IMR-90 (cell line): ENCODE measurements at regions not wholly inside any gene's neighbourhood (a gene's known extent, or its start where the extent isn't known, plus 50 kb on each side); places are given as distances from the start of the nearest gene placed in this dataset.

ENCODE experiments used
- ATAC-seq: fragments of 200-7000 bp; cut with Tn5 transposase; 2 replicates; pipeline ENCODE4 v1.9.1; 2020; ENCODE audit warnings: low read depth, mild to moderate bottlenecking, moderate library complexity
- BruUV-seq: library from RNA; stranded (reverse); fragments of 400-500 nt; replicated peaks from 2 replicates; lab custom pipeline; 2021; lab: Mats Ljungman, UMichigan
- CTCF ChIA-PET: fragments of 300-600 bp; formaldehyde crosslinking; extraction: SDS; loops from one replicate; lab custom pipeline; 2021; ENCODE audit warnings: antibody characterized with exemption; lab: Yijun Ruan, JAX
- POLR2A ChIA-PET: fragments of 300-600 bp; sonication (Branson Sonifier 250); formaldehyde crosslinking; loops from one replicate; lab custom pipeline; 2022; ENCODE audit warnings: antibody characterized with exemption; ENCODE audit not compliant: unreplicated experiment; lab: Charles Lee
- DNase-seq: peaks from one replicate; pipeline ENCODE4 v3.0.0; 2013
- H2AFZ ChIP-seq: replicated peaks from 2 replicates; pipeline ENCODE3; 2013; ENCODE audit warnings: low read length, mild to moderate bottlenecking; ENCODE audit not compliant: poor library complexity
- H2AK5ac ChIP-seq: 2 replicates; pipeline ENCODE4 v1.6.1; 2013; ENCODE audit warnings: low read depth, low read length, inconsistent platforms
- H2AK9ac ChIP-seq: replicated peaks from 2 replicates; pipeline ENCODE3; 2013; ENCODE audit warnings: mild to moderate bottlenecking, low read depth, low read length, moderate library complexity; ENCODE audit not compliant: poor library complexity
- H2BK120ac ChIP-seq: 2 replicates; pipeline ENCODE4 v1.6.1; 2013; ENCODE audit warnings: low read depth, low read length, inconsistent platforms
- H2BK15ac ChIP-seq: 3 replicates; pipeline ENCODE4 v1.6.1; 2013; ENCODE audit warnings: low read depth, low read length, inconsistent platforms
- H2BK20ac ChIP-seq: 2 replicates; pipeline ENCODE4 v1.6.1; 2013; ENCODE audit warnings: low read depth, mild to moderate bottlenecking, inconsistent platforms, low read length, moderate library complexity
- H2BK5ac ChIP-seq: 2 replicates; pipeline ENCODE4 v1.6.1; 2013; ENCODE audit warnings: mild to moderate bottlenecking, low read depth, low read length, inconsistent platforms; ENCODE audit not compliant: poor library complexity, severe bottlenecking
- H3K14ac ChIP-seq: replicated peaks from 2 replicates; pipeline ENCODE4 v1.6.1; 2013; ENCODE audit warnings: low read depth, low read length, inconsistent platforms
- H3K18ac ChIP-seq: 2 replicates; pipeline ENCODE4 v1.6.1; 2013; ENCODE audit warnings: low read depth, low read length, control low read depth
- H3K23ac ChIP-seq: 2 replicates; pipeline ENCODE4 v1.6.1; 2013; ENCODE audit warnings: low read depth, low read length, inconsistent platforms
- H3K27ac ChIP-seq: 2 replicates; pipeline ENCODE4 v1.5.1; 2013; ENCODE audit warnings: mild to moderate bottlenecking, control low read depth, low read length; ENCODE audit not compliant: insufficient read depth
- H3K27me3 ChIP-seq: 2 replicates; pipeline ENCODE4 v1.6.1; 2013; ENCODE audit warnings: low read length; ENCODE audit not compliant: control insufficient read depth, insufficient read depth
- H3K36me3 ChIP-seq: 2 replicates; pipeline ENCODE4 v1.6.1; 2013; ENCODE audit warnings: low read length, mixed read lengths; ENCODE audit not compliant: control insufficient read depth, insufficient read depth
- H3K4ac ChIP-seq: 2 replicates; pipeline ENCODE4 v1.6.1; 2013; ENCODE audit warnings: low read depth, low read length, inconsistent platforms
- H3K4me1 ChIP-seq: 2 replicates; pipeline ENCODE4 v1.6.1; 2013; ENCODE audit warnings: low read length, mixed read lengths; ENCODE audit not compliant: control insufficient read depth, insufficient read depth
- H3K4me2 ChIP-seq: 2 replicates; pipeline ENCODE4 v1.6.1; 2013; ENCODE audit warnings: low read depth, mild to moderate bottlenecking, control low read depth, low read length, moderate library complexity
- H3K4me3 ChIP-seq: 2 replicates; pipeline ENCODE4 v1.5.1; 2013; ENCODE audit warnings: low read depth, mild to moderate bottlenecking, control low read depth, low read length, moderate library complexity; ENCODE audit not compliant: insufficient read depth
- H3K56ac ChIP-seq: 2 replicates; pipeline ENCODE4 v1.6.1; 2013; ENCODE audit warnings: low read length, inconsistent platforms; ENCODE audit not compliant: insufficient read depth; ENCODE audit errors: extremely low read depth
- H3K79me1 ChIP-seq, 2 experiments: 2 replicates each; pipeline ENCODE4 v1.6.1; 2013; ENCODE audit warnings: low read length in 2 of 2, inconsistent platforms in 1 of 2, low read depth in 1 of 2
- H3K9ac ChIP-seq: 2 replicates; pipeline ENCODE4 v1.6.1; 2013; ENCODE audit warnings: low read depth, low read length, control low read depth
- H3K9me1 ChIP-seq: 2 replicates; pipeline ENCODE4 v1.6.1; 2013; ENCODE audit warnings: low read length, inconsistent platforms; ENCODE audit not compliant: insufficient read depth
- H3K9me3 ChIP-seq: 2 replicates; pipeline ENCODE4 v1.6.1; 2013; ENCODE audit warnings: low read length; ENCODE audit not compliant: control insufficient read depth, insufficient read depth
- H4K20me1 ChIP-seq: 2 replicates; pipeline ENCODE4 v1.6.1; 2013; ENCODE audit warnings: low read length, inconsistent platforms; ENCODE audit not compliant: insufficient read depth
- H4K5ac ChIP-seq: 2 replicates; pipeline ENCODE4 v1.6.1; 2013; ENCODE audit warnings: mild to moderate bottlenecking, low read depth, low read length, control low read depth
- H4K8ac ChIP-seq, 2 experiments: 2 replicates each; pipeline ENCODE4 v1.6.1; 2013; ENCODE audit warnings: low read depth in 2 of 2, low read length in 2 of 2, control low read depth in 1 of 2, inconsistent platforms in 1 of 2
- H4K91ac ChIP-seq: 2 replicates; pipeline ENCODE4 v1.6.1; 2013; ENCODE audit warnings: low read depth, low read length, inconsistent platforms; ENCODE audit not compliant: insufficient read depth
- BHLHE40 ChIP-seq: fragments of 150-350 bp; IDR thresholded peaks from 2 replicates; pipeline ENCODE4 v1.6.1; 2016; ENCODE audit warnings: mild to moderate bottlenecking, low read depth, low read length
- CEBPB ChIP-seq: IDR thresholded peaks from 2 replicates; pipeline ENCODE4 v1.6.1; 2012; ENCODE audit warnings: low read depth, low read length, improper control_type of control experiment
- CHD1 ChIP-seq: IDR thresholded peaks from 2 replicates; pipeline ENCODE4 v1.6.1; 2012; ENCODE audit warnings: low read depth, low read length, improper control_type of control experiment
- CTCF ChIP-seq: conservative IDR thresholded peaks from 2 replicates; pipeline ENCODE4 v1.5.1; 2012; ENCODE audit warnings: mild to moderate bottlenecking, low read depth, low read length, improper control_type of control experiment
- ELK1 ChIP-seq: fragments of 150-350 bp; IDR thresholded peaks from 2 replicates; pipeline ENCODE4 v1.6.1; 2016; ENCODE audit warnings: low read depth, mild to moderate bottlenecking, low read length, moderate library complexity, borderline replicate concordance
- FOS ChIP-seq: fragments of 150-350 bp; IDR thresholded peaks from 2 replicates; pipeline ENCODE4 v1.6.1; 2016; ENCODE audit warnings: low read depth, low read length
- MAFK ChIP-seq: IDR thresholded peaks from 2 replicates; pipeline ENCODE4 v1.6.1; 2012; ENCODE audit warnings: low read depth, low read length, improper control_type of control experiment
- MAZ ChIP-seq: IDR thresholded peaks from 2 replicates; pipeline ENCODE4 v1.6.1; 2012; ENCODE audit warnings: low read depth, mild to moderate bottlenecking, low read length, improper control_type of control experiment, moderate library complexity, borderline replicate concordance
- MXI1 ChIP-seq: IDR thresholded peaks from 2 replicates; pipeline ENCODE4 v1.6.1; 2012; ENCODE audit warnings: low read depth, mild to moderate bottlenecking, low read length, moderate library complexity, borderline replicate concordance
- NFE2L2 ChIP-seq: fragments of 150-350 bp; IDR thresholded peaks from 2 replicates; pipeline ENCODE4 v1.6.1; 2016; ENCODE audit warnings: low read depth, mild to moderate bottlenecking, low read length
- POLR2A ChIP-seq: IDR thresholded peaks from 2 replicates; pipeline ENCODE4 v1.6.1; 2012; ENCODE audit warnings: mild to moderate bottlenecking, low read depth, low read length
- RAD21 ChIP-seq: IDR thresholded peaks from 2 replicates; pipeline ENCODE4 v1.6.1; 2012; ENCODE audit warnings: low read length, improper control_type of control experiment
- RCOR1 ChIP-seq: IDR thresholded peaks from 2 replicates; pipeline ENCODE4 v1.6.1; 2012; ENCODE audit warnings: mild to moderate bottlenecking, low read length, improper control_type of control experiment; ENCODE audit not compliant: insufficient replicate concordance
- RFX5 ChIP-seq: IDR thresholded peaks from 2 replicates; pipeline ENCODE4 v1.8.0; 2012; ENCODE audit warnings: low read depth, mild to moderate bottlenecking, low read length, moderate library complexity
- SMC3 ChIP-seq: fragments of 150-350 bp; IDR thresholded peaks from 2 replicates; pipeline ENCODE4 v1.6.1; 2016; ENCODE audit warnings: low read depth, mild to moderate bottlenecking, antibody characterized with exemption, low read length, moderate library complexity
- USF2 ChIP-seq: fragments of 150-350 bp; IDR thresholded peaks from 2 replicates; pipeline ENCODE4 v1.6.1; 2017; ENCODE audit warnings: mild to moderate bottlenecking, antibody characterized with exemption, low read length, low read depth
- WGBS, 2 experiments: methylation state at CpG; one replicate each; pipeline versions ENCODE4 v1.1.5 to v1.1.7; 2013; ENCODE audit warnings: missing lambda C conversion rate in 2 of 2; ENCODE audit not compliant: insufficient read length in 1 of 2; ENCODE audit errors: extremely low coverage in 2 of 2; 5-methylcytosine and 5-hydroxymethylcytosine counted together
- dilution Hi-C: fragments of 300-500 bp; cut with HindIII; formaldehyde crosslinking; loops from one replicate; pipeline ENCODE4 v1.14.3; 2018; ENCODE audit warnings: low sequenced_read_pairs; ENCODE audit not compliant: unreplicated experiment
- in situ Hi-C: fragments of 300-500 bp; cut with MboI; formaldehyde crosslinking; loops from 3 replicates; pipeline ENCODE4 v1.14.3; 2019; ENCODE audit warnings: low sequenced_read_pairs, inconsistent platforms, mixed read lengths
- intact Hi-C: fragments of 100-400 bp; cut with micrococcal nuclease; formaldehyde crosslinking; loops from 2 replicates; pipeline ENCODE4 v1.10.0; 2022

GRCh38 chr1:18009055-18009454 lies 98.5 kb upstream of the IGSF21 start:
- Histone ChIP-seq H2BK5ac (no peak overlapping the region), H3K9me3 (no peaks in the 10 kb centered on the region), H2AFZ (no peak overlapping the region), H3K9ac (no peak overlapping the region), H2AK5ac (no peak overlapping the region), H3K79me1 (no peaks in the 10 kb centered on the region), H3K18ac (no peak overlapping the region), H3K14ac (no peak overlapping the region), H3K36me3 (no peaks in the 10 kb centered on the region), H3K23ac (no peak overlapping the region), H2BK120ac (no peak overlapping the region), H3K4ac (no peak overlapping the region), H4K8ac (no peak overlapping the region), H3K27me3 (no peaks in the 10 kb centered on the region), H2BK15ac (no peak overlapping the region), H2AK9ac (no peak overlapping the region), H3K4me1 (no peaks in the 10 kb centered on the region), H4K91ac (no peak overlapping the region), H3K4me2 (no peak overlapping the region), H3K4me3 (no peak overlapping the region), H3K27ac (no peak overlapping the region), H4K20me1 (no peaks in the 10 kb centered on the region), H3K9me1 (no peaks in the 10 kb centered on the region), H3K56ac (no peak overlapping the region), H2BK20ac (no peak overlapping the region), H4K5ac (no peak overlapping the region)
- POLR2A ChIA-PET: no interaction called here
- no TSS peak for BruUV-seq
- 24% methylated on average over 2 of the region's 6 CpGs; no CpG with 5 or more reads in 1 of the 2 experiments for WGBS, 2 experiments
- CTCF ChIA-PET: no interaction called here
- ATAC-seq: no peak
- TF ChIP-seq RCOR1: no peak
- TF ChIP-seq FOS: no peak
- TF ChIP-seq CHD1: no peak
- TF ChIP-seq CEBPB: no peak
- no peak for TF ChIP-seq MXI1
- TF ChIP-seq POLR2A: no peak
- TF ChIP-seq BHLHE40: no peak
- no peak for TF ChIP-seq NFE2L2
- no peak for TF ChIP-seq CTCF
- TF ChIP-seq USF2: no peak
- TF ChIP-seq RAD21: no peak
- no peak for TF ChIP-seq MAZ
- no peak for TF ChIP-seq RFX5
- no peak for TF ChIP-seq MAFK
- TF ChIP-seq SMC3: no peak
- no peak for TF ChIP-seq ELK1
- no peak for DNase-seq
- intact Hi-C loops: no loop called here
- dilution Hi-C loops: no loop called here
- in situ Hi-C loops: no loop called here
